Memory B cell (primary cell): ENCODE measurements at regions not wholly inside any gene's neighbourhood (a gene's known extent, or its start where the extent isn't known, plus 50 kb on each side); places are given as distances from the start of the nearest gene placed in this dataset.
"Not testable (repeated sequence)": the region's sequence is repeated elsewhere in the genome, so short reads cannot be mapped to it uniquely, and the experiment has no call there.

Experiments
- ATAC-seq: fragments of 150-1000 bp; cut with Tn5 transposase; 2 replicates; pipeline ENCODE4 v1.10.0; 2021; ENCODE audit warnings: low read depth, mild to moderate bottlenecking, moderate library complexity
- DNase-seq, 2 donors: peaks; one replicate each; pipeline ENCODE4 v3.0.0; 2022; ENCODE audit warnings: low spot score in 2 of 2
- H3K27ac Mint-ChIP-seq: one replicate; pipeline ENCODE4 v1.8.0; 2022; ENCODE audit warnings: mild to moderate bottlenecking, moderate library complexity, mixed read lengths
- H3K27me3 Mint-ChIP-seq: one replicate; pipeline ENCODE4 v1.8.0; 2022; ENCODE audit warnings: mixed read lengths
- H3K36me3 Mint-ChIP-seq: one replicate; pipeline ENCODE4 v1.8.0; 2022; ENCODE audit warnings: mild to moderate bottlenecking, mixed read lengths
- H3K4me1 Mint-ChIP-seq: one replicate; pipeline ENCODE4 v1.8.0; 2022; ENCODE audit warnings: mixed read lengths
- H3K4me3 Mint-ChIP-seq: one replicate; pipeline ENCODE4 v1.8.0; 2022; ENCODE audit warnings: mild to moderate bottlenecking, moderate library complexity, mixed read lengths
- H3K9me3 Mint-ChIP-seq: one replicate; pipeline ENCODE4 v1.8.0; 2022; ENCODE audit warnings: mixed read lengths

GRCh38 chr15:81828135-81828534 is 217.7 kb downstream of the MEX3B start:
- Mint-ChIP-seq H3K9me3 (peaks cover 5% of the 10 kb centered on the region), H3K4me1 (peaks cover 8% of the 10 kb centered on the region), H3K27ac (no peak overlapping the region), H3K27me3 (peaks cover 5% of the 10 kb centered on the region), H3K4me3 (no peak overlapping the region), H3K36me3 (no peaks in the 10 kb centered on the region)
- DNase-seq: no peak
- no peak for ATAC-seq

GRCh38 chr15:81825136-81825535 is 220.7 kb downstream of the MEX3B start:
- H3K9me3 Mint-ChIP-seq: peaks cover 3% of the 10 kb centered on the region
- ATAC-seq: peak; percentile 42

GRCh38 chr15:81822587-81822986 is 223.2 kb downstream of the MEX3B start:
- not testable (repeated sequence) for ATAC-seq, H3K27ac Mint-ChIP-seq, H3K9me3 Mint-ChIP-seq, H3K4me3 Mint-ChIP-seq, H3K36me3 Mint-ChIP-seq, H3K4me1 Mint-ChIP-seq, DNase-seq
- peaks cover 15% of the 10 kb centered on the region for H3K27me3 Mint-ChIP-seq

More at GRCh38 chr15:81825136-81825535, 220.7 kb downstream of the MEX3B start:
- Mint-ChIP-seq H3K36me3 (no peaks in the 10 kb centered on the region), H3K4me1 (peaks cover 8% of the 10 kb centered on the region), H3K27ac (no peak overlapping the region), H3K4me3 (no peak overlapping the region), H3K27me3 (peaks cover 5% of the 10 kb centered on the region)
- no peak for DNase-seq

GRCh38 chr15:81819924-81820635 is 225.7 kb downstream of the MEX3B start:
- Mint-ChIP-seq H3K9me3 (peaks cover 3% of the 10 kb centered on the region), H3K36me3 (no peaks in the 10 kb centered on the region)

GRCh38 chr15:81814882-81815455 is 230.8 kb downstream of the MEX3B start:
- Mint-ChIP-seq H3K9me3 (no peaks in the 10 kb centered on the region), H3K4me1 (no peaks in the 10 kb centered on the region), H3K27me3 (peaks cover 16% of the 10 kb centered on the region), H3K4me3 (no peak overlapping the region), H3K36me3 (no peaks in the 10 kb centered on the region), H3K27ac (no peak overlapping the region)
- DNase-seq (no peak), ATAC-seq (no peak)

More at GRCh38 chr15:81819924-81820635, 225.7 kb downstream of the MEX3B start:
- DNase-seq: no peak
- no peak for ATAC-seq
- Mint-ChIP-seq H3K27ac (no peak overlapping the region), H3K27me3 (peaks cover 15% of the 10 kb centered on the region), H3K4me1 (peaks cover 3% of the 10 kb centered on the region), H3K4me3 (no peak overlapping the region)

- no peaks in the 10 kb centered on the region for H3K9me3 Mint-ChIP-seq
- no peak overlapping the region for H3K4me3 Mint-ChIP-seq
- no peaks in the 10 kb centered on the region for H3K4me1 Mint-ChIP-seq
- H3K27me3 Mint-ChIP-seq: peaks cover 10% of the 10 kb centered on the region
- no peak for ATAC-seq
- H3K36me3 Mint-ChIP-seq: no peaks in the 10 kb centered on the region
- no peak for DNase-seq
- no peak overlapping the region for H3K27ac Mint-ChIP-seq
These were observed 232.6 kb downstream of the MEX3B start for GRCh38 chr15:81813215-81813614.

- ATAC-seq (no peak), DNase-seq (no peak)
- Mint-ChIP-seq H3K36me3 (no peaks in the 10 kb centered on the region), H3K27me3 (peaks cover 8% of the 10 kb centered on the region), H3K27ac (no peak overlapping the region), H3K4me3 (no peak overlapping the region), H3K9me3 (no peaks in the 10 kb centered on the region), H3K4me1 (no peaks in the 10 kb centered on the region)
These were observed 233.4 kb downstream of the MEX3B start for GRCh38 chr15:81812456-81812855.

GRCh38 chr15:81811736-81812135 is 234.1 kb downstream of the MEX3B start:
- Mint-ChIP-seq H3K27ac (no peak overlapping the region), H3K36me3 (no peaks in the 10 kb centered on the region), H3K4me1 (no peaks in the 10 kb centered on the region), H3K4me3 (no peak overlapping the region), H3K27me3 (peaks cover 7% of the 10 kb centered on the region), H3K9me3 (no peaks in the 10 kb centered on the region)
- ATAC-seq: no peak
- no peak for DNase-seq

GRCh38 chr15:81809543-81809942 is 236.3 kb downstream of the MEX3B start:
- DNase-seq (no peak), ATAC-seq (peak; percentile 45)
- Mint-ChIP-seq H3K27me3 (peaks cover 6% of the 10 kb centered on the region), H3K4me1 (no peaks in the 10 kb centered on the region), H3K36me3 (no peaks in the 10 kb centered on the region), H3K4me3 (no peak overlapping the region), H3K27ac (no peak overlapping the region), H3K9me3 (peaks cover 1% of the 10 kb centered on the region)

- DNase-seq: no peak
- H3K9me3 Mint-ChIP-seq: peaks cover 1% of the 10 kb centered on the region
- H3K4me1 Mint-ChIP-seq: no peaks in the 10 kb centered on the region
- H3K36me3 Mint-ChIP-seq: no peaks in the 10 kb centered on the region
- no peak for ATAC-seq
- H3K27me3 Mint-ChIP-seq: peaks cover 5% of the 10 kb centered on the region
- H3K4me3 Mint-ChIP-seq: no peak overlapping the region
- H3K27ac Mint-ChIP-seq: no peak overlapping the region
These were observed 238.0 kb downstream of the MEX3B start for GRCh38 chr15:81807806-81808205.

- no peak for ATAC-seq
- Mint-ChIP-seq H3K4me3 (no peak overlapping the region), H3K4me1 (no peaks in the 10 kb centered on the region)
These were observed 238.6 kb downstream of the MEX3B start for GRCh38 chr15:81807186-81807585.

GRCh38 chr15:81795899-81796298 is 249.9 kb downstream of the MEX3B start:
- Mint-ChIP-seq H3K4me3 (no peak overlapping the region), H3K27me3 (no peaks in the 10 kb centered on the region), H3K27ac (no peak overlapping the region), H3K4me1 (no peaks in the 10 kb centered on the region), H3K9me3 (no peaks in the 10 kb centered on the region), H3K36me3 (no peaks in the 10 kb centered on the region)
- DNase-seq: no peak
- no peak for ATAC-seq

More at GRCh38 chr15:81807186-81807585, 238.6 kb downstream of the MEX3B start:
- no peak for DNase-seq
- no peaks in the 10 kb centered on the region for H3K36me3 Mint-ChIP-seq
- H3K27ac Mint-ChIP-seq: no peak overlapping the region
- H3K9me3 Mint-ChIP-seq: peaks cover 1% of the 10 kb centered on the region
- H3K27me3 Mint-ChIP-seq: peaks cover 5% of the 10 kb centered on the region

GRCh38 chr15:81792646-81793045 is 253.2 kb downstream of the MEX3B start:
- no peak overlapping the region for H3K27ac Mint-ChIP-seq
- H3K9me3 Mint-ChIP-seq: no peaks in the 10 kb centered on the region
- DNase-seq (no peak), ATAC-seq (no peak)
- no peaks in the 10 kb centered on the region for H3K36me3 Mint-ChIP-seq
- H3K4me1 Mint-ChIP-seq: no peaks in the 10 kb centered on the region
- H3K4me3 Mint-ChIP-seq: no peak overlapping the region
- H3K27me3 Mint-ChIP-seq: no peaks in the 10 kb centered on the region

GRCh38 chr15:81791322-81791721 is 254.5 kb downstream of the MEX3B start:
- H3K27me3 Mint-ChIP-seq, H3K4me1 Mint-ChIP-seq, H3K36me3 Mint-ChIP-seq, DNase-seq, H3K27ac Mint-ChIP-seq, H3K4me3 Mint-ChIP-seq, H3K9me3 Mint-ChIP-seq, ATAC-seq: not testable (repeated sequence)

- H3K36me3 Mint-ChIP-seq: no peaks in the 10 kb centered on the region
- peaks cover 2% of the 10 kb centered on the region for H3K27me3 Mint-ChIP-seq
These were observed 256.4 kb downstream of the MEX3B start for GRCh38 chr15:81789403-81789802.

More at GRCh38 chr15:81789403-81789802, 256.4 kb downstream of the MEX3B start:
- DNase-seq (no peak), ATAC-seq (no peak)
- no peak overlapping the region for H3K4me3 Mint-ChIP-seq
- H3K9me3 Mint-ChIP-seq: peaks cover 1% of the 10 kb centered on the region
- no peaks in the 10 kb centered on the region for H3K4me1 Mint-ChIP-seq
- H3K27ac Mint-ChIP-seq: no peak overlapping the region
